ENCODE measurements at regions not wholly inside any gene's neighbourhood (a gene's known extent, or its start where the extent isn't known, plus 50 kb on each side); places are given as distances from the start of the nearest gene placed in this dataset.
A peak's percentile ranks its signal among the peaks of the same experiment; 100 is the strongest.

- Mint-ChIP-seq H3K4me1 (peaks cover 0 to 3% of the 10 kb centered on the region in 2 experiments; a peak in 1 of 4 replicates), H3K27ac (0 out of 7 replicates have a peak overlapping the region, but pooled peaks of 1 of the 3 experiments have one; percentile 35), H3K27me3 (ENCODE audit: low read depth) (no peaks in the 10 kb centered on the region), H3K4me3 (no peak overlapping the region), H3K36me3 (ENCODE audit: insufficient read depth in 1 of 3, low read depth in 3 of 3) (no peaks in the 10 kb centered on the region), H3K9me3 (no peaks in the 10 kb centered on the region)
- no peak overlapping the region for H2BK20ac ChIP-seq (ENCODE audit: low read depth, low read length, poor library complexity, severe bottlenecking)
- no peak for TF ChIP-seq CTCF (conservative IDR thresholded peaks at IDR 0.05)
- no peak overlapping the region for H2BK120ac ChIP-seq (ENCODE audit: low read depth, low read length, poor library complexity, severe bottlenecking)
- H4K5ac ChIP-seq (ENCODE audit: insufficient read length, low read depth, low read length), result no peak overlapping the region
- no peak overlapping the region for H3K9ac ChIP-seq (ENCODE audit: extremely low read depth, insufficient read length, low read length)
- H2AK5ac ChIP-seq (ENCODE audit: insufficient read length, low read length), result no peak overlapping the region
- no peak overlapping the region for H4K8ac ChIP-seq (replicated peaks; ENCODE audit: insufficient read length, low read depth, low read length)
- H3K23ac ChIP-seq (ENCODE audit: insufficient read length, low read depth, low read length), result no peak overlapping the region
- H2AFZ ChIP-seq (ENCODE audit: low read length), result no peak overlapping the region
- WGBS (ENCODE audit: extremely low coverage, insufficient read length, low lambda C conversion rate), result no CpG with 5 or more reads among the region's 1 CpG
- DNase-seq, result no peak
- H3K56ac ChIP-seq (ENCODE audit: insufficient read length, low read depth, low read length), result no peak overlapping the region
- no peaks in the 10 kb centered on the region for H3K27me3 ChIP-seq (ENCODE audit: insufficient read depth, low read length)
- no peaks in the 10 kb centered on the region for H3K9me3 ChIP-seq (ENCODE audit: control insufficient read depth, low read depth, low read length)
- no peak overlapping the region for H2BK15ac ChIP-seq (ENCODE audit: low read depth, low read length)
- no peaks in the 10 kb centered on the region for H3K79me2 ChIP-seq (ENCODE audit: insufficient read depth, low read length)
- no peak overlapping the region for H3K4me2 ChIP-seq (ENCODE audit: insufficient read depth, insufficient read length, low read length)
- H4K91ac ChIP-seq (ENCODE audit: insufficient read length, low read depth, low read length), result no peak overlapping the region
- no peak overlapping the region for H2BK12ac ChIP-seq (ENCODE audit: insufficient read length, low read depth, low read length)
- H3K27ac ChIP-seq (ENCODE audit: insufficient read length, low read depth, low read length), result no peak overlapping the region
- no peak overlapping the region for H3K14ac ChIP-seq (ENCODE audit: insufficient read depth, low read length)
- H3K4me1 ChIP-seq (ENCODE audit: insufficient read depth, low read length), result no peaks in the 10 kb centered on the region
- H4K20me1 ChIP-seq (ENCODE audit: control insufficient read depth, insufficient read depth, insufficient read length), result no peaks in the 10 kb centered on the region
- H3K23me2 ChIP-seq (ENCODE audit: insufficient read length, low read depth, low read length, poor library complexity, severe bottlenecking), result no peaks in the 10 kb centered on the region
- no peak overlapping the region for H2BK5ac ChIP-seq (ENCODE audit: insufficient read length, low read length)
- H3K4ac ChIP-seq (ENCODE audit: low read depth, low read length), result no peak overlapping the region
- no peak overlapping the region for H3K18ac ChIP-seq (ENCODE audit: insufficient read length, low read depth, low read length)
- H3T11ph ChIP-seq (ENCODE audit: low read length), result no peak overlapping the region
- no peaks in the 10 kb centered on the region for H3K79me1 ChIP-seq (ENCODE audit: insufficient read depth, low read depth, low read length, poor library complexity, severe bottlenecking)
These were observed 168.8 kb upstream of the VEPH1 start for GRCh38 chr3:157672061-157672460.

Measured in H9 (cell line).